GM19035 (cell line): ENCODE measurements at regions not wholly inside any gene's neighbourhood (a gene's known extent, or its start where the extent isn't known, plus 50 kb on each side); places are given as distances from the start of the nearest gene placed in this dataset.

Source experiments
- ATAC-seq: cut with Tn5 transposase; IDR thresholded peaks from one replicate; pipeline ENCODE4 v1.9.1; 2021; ENCODE audit not compliant: unreplicated experiment

DNA sequence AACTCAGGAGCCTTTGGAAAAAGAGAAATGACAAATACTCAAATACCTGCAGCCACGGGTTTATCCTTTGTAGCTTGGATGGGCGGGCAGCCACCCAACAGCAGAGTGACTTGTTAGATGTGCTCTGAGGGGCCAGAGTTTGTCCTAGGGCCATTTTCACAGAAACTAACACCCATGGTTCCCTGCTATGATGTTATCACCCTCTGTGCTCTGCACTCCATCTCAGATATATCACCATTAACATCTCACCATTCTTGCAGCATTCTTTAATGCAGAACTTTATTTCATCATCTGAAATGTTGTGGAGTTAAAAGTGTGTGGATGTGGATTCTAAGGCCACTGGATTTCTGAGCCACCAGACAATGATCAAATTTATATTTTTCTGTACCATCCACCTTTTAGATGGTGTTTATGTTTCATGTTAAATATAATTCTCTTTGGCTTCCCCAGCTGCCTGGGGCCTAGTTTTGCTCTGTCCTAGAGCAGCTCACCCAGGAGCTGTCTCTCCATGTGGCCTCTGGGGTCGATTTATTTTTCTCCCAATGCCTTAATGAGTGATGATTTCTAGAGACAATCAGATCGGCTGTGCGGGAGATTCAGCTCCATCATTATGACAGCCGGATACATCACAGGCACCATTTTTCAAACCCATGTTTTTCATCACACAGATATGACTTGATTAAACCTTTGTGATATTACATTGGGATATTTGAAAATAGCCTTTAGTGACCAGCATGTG lies 380.8 kb downstream of the BCOR start:
- ATAC-seq, result no peak

DNA sequence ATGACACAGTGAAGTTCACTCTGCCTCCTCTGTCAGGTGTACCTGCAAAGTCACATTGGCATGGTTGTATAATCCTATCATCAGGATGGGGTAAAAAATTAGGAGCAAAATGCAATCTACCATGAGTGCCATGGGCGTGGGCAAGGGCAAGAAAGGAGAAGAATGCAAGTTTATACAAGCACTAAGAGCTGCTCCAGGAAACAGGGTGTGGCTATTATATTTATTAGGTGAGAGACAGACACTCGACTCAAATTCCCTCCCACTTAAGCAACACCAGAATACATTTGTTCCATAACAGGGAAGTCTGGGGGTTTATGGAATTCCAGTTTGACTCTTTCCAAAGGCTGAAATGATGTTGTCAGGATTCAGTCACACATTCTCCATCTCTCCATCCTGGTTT lies 378.8 kb downstream of the BCOR start:
- no peak for ATAC-seq

DNA sequence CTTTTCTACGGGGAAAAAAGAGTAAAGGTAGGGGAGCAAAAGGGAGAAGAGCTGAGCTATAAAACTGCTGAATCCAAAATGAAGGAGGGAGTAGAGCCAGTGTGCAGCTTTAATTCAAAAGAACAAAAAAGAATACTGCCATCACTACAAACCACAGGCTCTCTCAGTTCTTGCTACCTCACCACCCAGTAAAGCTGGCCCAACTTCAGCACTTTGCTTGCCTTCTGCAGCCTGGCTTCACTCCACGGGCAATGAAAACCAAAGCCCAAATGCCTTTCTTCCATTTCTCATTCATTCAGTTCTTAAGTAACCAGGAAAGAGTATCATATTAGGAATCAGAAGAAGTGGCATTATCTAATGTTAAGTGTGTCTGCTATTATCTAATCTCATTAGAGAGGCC lies 376.8 kb downstream of the BCOR start:
- ATAC-seq, result no peak

DNA sequence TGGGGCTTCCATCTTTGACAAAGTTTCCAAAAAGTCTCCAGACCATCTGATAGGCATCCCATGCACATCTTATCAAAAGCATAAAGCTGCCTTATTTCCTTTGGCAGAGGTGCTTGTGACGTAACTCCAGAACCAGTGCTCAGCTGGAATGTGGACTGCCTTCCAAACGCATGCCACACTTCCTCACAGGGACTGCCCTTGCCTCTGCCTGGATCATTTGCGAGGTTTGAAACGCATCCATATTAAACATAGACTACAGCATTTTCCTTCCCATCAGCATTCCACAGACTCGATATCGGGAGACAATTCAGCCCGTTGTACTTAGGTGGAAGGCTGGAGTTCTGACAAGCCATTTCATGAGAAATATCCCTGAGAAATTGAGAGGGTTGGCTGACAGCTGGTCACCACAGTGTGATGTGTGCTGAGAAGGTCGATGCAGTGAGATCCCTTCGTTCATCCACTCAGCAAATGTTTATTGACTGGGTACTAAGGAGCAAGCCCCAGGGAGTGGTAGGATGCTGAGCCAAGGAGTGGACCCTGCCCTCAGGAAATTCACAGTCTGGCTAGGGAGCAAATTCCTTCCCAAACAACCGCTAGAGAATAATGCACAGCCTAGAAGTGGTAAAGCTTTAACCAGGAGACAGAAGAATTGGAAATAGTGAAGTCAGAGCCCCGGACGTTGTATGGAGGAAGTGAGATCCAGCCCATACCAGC lies 376.0 kb downstream of the BCOR start:
- ATAC-seq, result no peak

DNA sequence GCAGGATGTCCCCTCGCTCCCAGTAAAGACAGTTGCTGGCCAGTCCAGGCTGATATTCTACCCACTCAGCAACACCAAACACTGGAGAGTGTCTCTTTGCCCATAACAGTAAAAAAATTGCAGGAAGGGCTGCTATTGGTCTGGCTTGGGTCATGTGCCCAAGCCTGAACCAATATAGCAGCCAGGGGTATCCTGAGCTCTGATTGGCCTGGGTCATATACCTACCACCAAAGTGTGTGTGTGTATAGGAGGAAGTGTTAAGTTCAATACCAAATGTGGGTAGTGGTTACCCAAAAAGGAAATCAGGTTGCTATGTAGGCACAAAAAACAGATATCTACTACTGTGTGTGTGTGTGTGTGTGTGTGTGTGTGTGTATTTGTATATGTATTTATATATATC lies 373.2 kb downstream of the BCOR start:
- ATAC-seq, result no peak

DNA sequence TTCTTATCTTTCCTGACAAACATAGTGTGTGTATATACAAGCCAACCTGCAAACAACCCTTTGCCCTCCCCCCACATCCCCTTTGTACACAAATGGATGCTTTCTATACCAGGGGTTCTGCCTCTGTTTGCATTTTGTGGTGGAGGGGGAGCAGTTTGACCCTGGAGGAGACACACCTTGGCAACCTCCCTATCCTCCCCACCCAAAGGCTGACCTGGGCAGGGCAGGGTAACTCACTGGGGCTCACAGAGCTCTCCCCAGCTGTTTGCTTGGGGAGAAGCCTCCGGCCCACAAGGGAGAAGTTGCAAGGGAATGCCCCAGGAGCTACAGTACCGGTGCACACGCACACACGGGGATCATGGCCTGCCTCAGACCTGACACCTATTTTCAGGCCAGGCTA lies 372.6 kb downstream of the BCOR start:
- ATAC-seq, result no peak

DNA sequence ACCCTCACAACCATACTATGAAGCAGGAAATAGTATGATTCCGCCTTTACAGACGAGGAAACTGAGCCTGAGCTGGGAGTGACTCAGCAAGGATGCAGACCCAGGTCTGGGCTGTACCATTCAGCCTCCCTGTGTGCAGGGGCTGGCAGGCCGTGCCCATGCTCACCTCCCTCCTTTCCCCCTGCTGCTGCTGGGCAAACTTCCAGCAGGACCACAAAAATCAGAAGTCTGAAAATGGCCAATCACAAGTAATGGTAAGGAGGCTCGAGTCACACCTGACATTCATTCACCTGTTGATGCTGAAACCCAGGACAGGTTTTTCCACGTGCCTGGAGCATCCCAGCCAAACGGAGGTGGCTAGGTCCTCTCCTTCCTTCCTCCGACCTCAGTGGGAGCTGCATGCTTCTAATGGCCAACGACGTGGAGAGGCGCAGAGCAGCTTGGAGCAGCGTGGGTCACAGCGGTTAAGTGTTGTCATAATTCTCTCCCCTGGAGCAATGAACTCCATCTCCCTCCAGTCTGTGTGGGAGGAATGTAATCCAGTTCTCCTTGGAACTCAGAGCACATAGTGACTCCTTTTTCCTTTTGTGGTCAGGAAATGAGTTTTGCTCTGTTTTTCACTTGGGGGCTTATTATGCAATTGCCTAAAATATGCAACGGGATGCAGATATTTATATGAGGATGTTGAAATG lies 371.7 kb downstream of the BCOR start:
- no peak for ATAC-seq

DNA sequence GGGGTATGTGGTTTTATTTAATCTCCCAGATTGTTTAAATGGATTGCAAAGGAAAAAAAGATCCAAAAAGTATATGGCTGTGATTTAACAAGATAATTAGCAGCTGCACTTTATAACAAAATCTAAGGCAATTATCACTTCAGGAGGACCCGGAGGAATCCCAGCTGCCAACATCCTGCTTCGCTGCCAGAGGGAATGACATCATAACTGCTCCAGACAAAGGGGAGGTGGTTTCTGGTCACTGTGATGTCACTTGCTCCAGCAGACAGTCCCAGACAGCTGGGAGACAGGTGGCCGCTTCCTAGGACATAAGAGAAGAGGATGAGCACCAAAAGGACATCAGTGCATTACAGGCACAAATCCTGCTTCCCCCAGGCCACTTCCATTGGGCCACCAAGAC lies 371.0 kb downstream of the BCOR start:
- no peak for ATAC-seq

DNA sequence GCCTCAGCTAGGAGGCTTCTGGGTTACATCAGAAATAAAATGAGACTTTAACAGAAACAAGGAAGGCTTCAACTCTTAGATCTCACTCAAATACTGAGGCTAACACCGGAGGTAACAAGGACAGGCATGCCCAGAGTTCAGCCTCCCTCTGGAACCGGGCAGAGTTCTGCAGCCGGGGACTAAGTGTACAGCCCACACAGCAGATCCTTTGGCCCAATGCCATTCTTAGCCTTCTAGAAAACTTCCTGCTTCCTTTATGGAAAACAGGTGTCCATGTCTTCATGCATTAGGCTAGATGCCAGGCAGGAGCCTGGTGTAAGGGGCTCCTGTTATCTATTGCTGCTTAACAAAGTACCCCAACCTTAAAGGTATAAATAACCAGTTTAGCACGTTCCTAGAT lies 369.7 kb downstream of the BCOR start:
- ATAC-seq, result no peak

DNA sequence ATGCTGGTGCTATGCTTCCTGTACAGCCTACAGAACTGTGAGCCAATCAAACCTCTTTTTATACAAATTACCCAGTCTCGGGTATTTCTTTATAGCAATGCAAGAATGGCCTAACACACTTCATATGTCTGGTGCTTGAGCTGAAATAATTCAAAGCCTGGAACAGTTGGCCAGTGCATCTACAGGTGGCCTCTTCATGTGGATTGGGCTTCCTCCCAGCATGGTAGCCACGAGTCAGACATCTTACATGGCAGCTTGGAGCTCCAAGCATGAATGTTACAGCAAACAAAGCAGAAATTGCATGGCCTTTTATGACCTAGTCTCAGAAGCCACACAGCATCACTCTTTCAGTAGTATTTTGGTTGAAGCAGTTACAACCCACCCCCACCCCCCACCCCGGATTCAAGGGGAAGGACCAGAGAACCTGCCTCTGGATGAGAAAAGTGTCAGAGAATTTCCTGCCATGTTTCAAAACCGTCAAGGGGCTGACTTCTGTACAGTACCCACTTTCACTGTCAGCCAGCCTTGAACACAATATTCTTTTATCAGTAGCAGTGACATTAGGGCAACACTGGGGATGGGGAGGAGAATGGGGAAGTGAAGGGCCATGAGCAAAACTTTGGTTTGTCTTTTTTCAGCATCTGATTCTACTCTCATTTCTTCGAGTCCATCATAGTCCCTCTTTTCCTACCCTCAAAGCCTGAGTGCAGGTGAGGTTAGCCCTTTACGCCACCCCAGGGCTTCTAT lies 368.7 kb downstream of the BCOR start:
- no peak for ATAC-seq

DNA sequence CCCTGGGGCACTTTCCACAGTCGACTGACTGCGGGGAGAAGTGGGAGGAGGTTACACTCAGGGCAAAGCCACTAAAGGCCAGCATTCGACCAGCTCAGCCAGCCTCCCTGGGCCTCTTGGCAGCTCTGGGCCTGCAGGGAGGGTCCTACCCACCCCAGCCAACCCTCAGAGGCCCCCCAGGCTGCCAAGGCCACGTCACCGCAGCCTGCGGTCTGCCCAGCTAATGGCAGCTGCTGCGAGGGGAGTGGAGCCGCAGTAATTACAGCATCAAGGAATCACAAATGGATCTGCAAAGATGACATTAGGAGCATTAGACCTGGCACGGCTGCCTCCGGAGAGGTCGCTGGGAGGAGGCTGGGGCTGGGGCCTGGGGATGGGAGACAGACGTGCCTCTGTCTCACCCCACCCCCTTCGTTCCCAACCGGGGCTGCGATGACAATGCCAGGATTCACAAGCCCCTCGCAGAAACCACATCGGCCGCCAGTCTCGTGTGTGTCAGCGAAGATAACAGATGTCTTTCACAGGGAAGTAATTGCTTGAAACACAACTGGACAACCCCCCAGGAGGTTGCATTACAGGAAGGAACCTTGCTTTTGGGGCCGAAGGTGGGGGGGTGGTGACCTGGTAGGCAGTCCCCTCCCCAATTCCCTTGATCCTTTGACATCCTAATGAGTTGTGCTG lies 367.6 kb downstream of the BCOR start:
- ATAC-seq, result no peak

DNA sequence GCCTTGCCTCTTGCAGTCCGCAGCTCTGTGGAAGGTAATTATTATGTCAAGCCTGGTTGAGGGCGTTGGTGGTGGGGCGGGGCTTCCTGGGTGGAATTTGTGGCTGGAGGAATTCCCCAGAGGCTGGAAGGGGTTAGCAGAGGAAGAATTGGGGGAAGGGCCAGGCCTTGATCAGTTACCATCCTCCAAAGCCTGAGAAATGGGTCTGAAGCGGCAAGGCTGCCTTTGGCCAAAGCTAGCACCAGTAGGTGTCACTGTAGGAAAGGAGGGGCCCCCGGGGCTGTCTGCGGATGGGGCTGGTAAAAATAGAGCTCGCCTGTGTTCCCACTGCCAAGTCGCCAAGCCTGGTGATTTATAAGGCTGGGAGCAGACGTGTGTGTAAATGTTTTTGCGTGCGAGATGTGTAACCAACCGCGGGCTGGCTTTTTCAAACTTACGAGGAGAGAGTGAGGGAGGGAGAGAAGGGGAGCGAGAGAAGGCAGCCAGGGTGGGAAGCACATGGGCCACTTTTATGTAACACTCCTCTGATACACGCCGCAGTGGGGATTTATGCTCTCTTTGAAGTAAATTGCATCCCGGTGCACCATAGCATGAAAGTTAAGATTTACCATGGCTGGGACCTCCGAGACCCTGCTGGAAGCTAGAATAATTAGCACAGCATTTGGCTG lies 367.0 kb downstream of the BCOR start:
- no peak for ATAC-seq

DNA sequence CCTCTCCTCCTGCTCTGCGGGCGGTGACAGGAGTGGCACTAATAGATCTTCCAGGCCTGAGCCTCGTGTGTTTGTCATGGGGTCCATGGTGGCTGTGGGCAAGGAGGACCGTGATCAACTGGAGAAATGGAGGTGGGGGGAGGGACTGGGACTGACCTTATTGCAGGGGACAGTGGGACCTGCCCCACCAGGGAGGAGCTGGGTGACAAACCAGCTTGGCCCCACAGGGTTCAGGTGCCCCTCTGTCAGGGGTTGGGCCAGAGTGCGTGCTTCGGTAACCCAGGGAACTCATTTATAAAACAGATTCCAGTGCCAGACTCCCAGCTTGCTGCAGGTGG lies 366.5 kb downstream of the BCOR start:
- no peak for ATAC-seq

DNA sequence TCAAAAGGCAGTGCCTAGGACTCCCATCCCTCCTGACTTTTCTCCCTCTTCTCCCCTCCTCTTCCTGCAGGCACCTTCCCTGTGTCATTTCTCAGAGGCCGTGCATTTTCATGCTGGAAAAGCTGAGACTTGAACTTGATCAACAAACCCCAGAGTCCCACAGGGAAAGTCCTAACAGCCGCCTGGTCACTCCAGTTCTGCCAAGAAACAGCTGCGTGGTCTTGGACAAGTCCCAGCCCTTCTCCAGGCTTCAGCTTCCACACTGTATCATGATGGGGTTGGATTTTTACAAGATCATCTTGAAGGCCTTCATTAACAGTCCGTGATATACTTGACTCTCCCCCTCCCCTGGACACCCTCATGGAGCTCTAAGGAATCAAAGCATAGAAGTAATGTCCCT lies 366.0 kb downstream of the BCOR start:
- ATAC-seq, result no peak

DNA sequence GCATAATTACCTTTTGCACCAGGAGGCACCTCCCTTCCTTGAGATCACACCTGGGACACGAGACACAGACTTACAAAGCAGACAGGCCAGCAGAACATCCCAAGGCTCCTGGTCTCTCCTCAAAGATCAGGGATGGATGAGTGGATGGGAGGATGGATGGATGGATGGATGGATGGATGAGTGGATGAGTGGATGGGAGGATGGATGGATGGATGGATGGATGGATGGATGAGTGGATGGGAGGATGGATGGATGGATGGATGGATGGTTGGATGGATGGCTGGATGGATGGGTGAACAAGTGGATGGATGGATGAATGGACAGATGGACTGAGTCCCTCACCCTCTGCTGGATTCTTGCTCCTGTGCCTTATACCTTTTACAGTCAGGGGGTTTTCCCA lies 364.0 kb downstream of the BCOR start:
- no peak for ATAC-seq

DNA sequence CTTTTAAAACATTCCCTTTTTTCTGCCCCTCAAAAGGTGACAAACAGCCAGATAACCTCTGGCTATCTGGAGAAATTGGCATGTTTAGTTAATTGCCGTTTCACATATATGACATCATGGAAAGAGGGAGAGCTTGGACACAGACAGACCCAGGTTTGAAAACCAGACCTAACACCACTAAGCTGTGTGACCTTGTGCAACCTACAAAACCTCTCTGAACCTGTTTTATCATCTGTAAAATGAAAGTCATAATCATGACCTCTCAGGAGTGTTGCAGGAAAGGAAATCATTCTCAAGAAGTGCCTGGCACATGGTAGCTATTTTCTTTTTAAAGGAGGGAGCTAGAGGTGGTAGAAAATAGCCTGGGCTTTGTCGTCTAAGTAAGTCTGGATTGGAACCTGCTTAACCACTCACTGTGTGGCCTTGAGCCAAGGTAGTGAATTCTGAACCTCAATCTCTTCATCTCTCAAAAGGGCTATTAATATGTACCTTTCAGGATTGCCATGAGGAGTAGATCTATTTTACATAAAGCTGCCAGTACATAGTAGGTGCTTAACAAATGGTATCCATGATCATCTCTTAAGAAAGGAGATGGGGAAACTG lies 363.5 kb downstream of the BCOR start:
- no peak for ATAC-seq

DNA sequence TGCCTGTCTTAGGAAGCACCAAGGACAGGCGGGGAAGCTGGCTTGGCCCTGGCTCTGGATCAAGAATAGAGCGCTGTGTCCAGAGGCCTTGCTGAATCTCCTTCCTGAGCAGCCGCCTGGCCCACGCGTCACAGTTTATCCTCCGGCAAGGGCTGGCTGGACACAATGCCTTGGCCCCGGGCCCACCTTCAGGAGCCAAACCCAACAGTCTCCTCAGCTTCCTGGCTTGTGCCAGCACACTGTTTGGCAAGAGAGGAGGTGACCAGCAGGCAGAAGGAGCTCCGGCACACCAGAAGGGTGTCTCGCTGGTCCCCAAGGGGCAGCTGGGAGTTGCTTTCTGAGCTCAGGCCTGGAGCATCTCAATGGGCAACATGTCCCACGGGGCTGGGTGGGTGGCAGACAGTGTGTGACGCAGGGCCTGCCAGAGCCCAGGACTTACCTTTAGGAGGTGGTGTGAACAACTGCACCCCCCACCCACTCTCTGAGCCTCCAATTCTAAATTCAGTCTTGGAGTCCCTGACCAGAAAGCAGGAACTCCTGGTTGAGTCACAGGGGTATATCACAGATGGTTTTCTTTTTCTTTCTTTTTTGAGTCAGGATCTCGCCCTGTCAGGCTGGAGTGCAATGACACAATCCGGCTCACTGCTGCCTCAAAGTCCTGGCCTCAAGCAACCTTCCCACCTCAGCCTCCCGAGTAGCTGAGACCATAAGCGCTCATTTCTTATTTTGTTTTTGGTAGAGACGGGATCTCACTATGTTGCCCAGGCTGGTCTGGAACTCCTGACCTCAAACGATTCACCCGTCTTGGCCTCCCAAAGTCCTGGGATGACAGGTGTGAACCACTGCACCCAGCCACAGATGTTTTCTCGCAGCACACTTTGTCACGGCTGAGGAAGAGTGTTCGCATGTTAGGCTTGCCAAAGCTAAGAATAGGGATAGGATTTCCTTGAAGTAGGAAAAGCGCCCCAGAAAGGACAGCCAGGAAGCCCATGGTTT lies 361.2 kb downstream of the BCOR start:
- no peak for ATAC-seq

DNA sequence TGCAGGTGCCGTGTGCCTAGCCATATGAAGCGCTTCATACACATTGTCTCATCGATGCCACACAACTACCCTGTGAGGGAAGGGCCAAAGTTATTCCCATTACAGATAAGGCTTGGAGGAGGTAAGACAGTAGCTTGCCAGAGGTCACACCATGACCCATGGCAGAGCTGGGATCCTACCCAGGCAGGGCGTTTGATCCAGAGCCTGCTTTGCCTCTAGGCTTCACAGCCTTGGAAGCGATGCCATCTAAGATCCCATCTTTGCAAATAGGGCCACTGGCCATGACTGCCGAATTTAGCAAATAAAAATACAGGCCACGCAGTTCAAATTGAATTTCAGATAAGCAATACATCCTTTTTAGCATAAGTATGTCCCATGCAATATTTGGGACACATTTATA lies 358.2 kb downstream of the BCOR start:
- ATAC-seq, result no peak

DNA sequence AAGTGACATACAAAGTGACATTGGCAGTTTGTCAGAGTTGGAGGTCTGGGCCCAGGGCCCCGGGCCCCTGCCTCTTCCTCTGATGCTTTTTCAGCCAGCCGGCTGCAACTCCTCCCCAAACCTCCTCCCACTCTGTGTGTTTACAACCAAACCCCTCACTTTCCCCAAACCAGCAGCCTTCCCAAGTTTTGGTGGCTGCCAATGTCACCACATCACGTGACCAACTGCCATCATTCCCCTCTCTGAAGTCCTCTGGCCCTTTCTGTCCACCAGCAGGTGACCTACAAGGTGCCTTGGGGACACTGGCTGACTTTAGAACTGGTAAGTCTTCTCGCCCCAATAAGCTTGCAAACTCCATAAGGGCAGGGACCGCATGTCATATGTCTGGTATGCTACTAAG lies 357.7 kb downstream of the BCOR start:
- ATAC-seq, result no peak
